ENCODE measurements at regions not wholly inside any gene's neighbourhood (a gene's known extent, or its start where the extent isn't known, plus 50 kb on each side); places are given as distances from the start of the nearest gene placed in this dataset.

GRCh38 chr2:125243074-125243473, 1218.0 kb downstream of the CNTNAP5 start:
- TF ChIP-seq CTCF (conservative IDR thresholded peaks at IDR 0.05 in 1 of 2, IDR thresholded peaks at IDR 0.05 in 1 of 2; ENCODE audit: extremely low read depth in 1 of 2, insufficient read depth in 1 of 2, low read depth in 1 of 2, low read length in 2 of 2) (no peak), EZH2 (IDR thresholded peaks at IDR 0.05; ENCODE audit: borderline replicate concordance, low read length) (no peak)
